Astrocyte (in vitro differentiated cells and primary cell): ENCODE measurements at regions not wholly inside any gene's neighbourhood (a gene's known extent, or its start where the extent isn't known, plus 50 kb on each side); places are given as distances from the start of the nearest gene placed in this dataset.

Source experiments
- EZH2 ChIP-seq: IDR thresholded peaks from 2 replicates; pipeline ENCODE4 v1.6.1; 2012; ENCODE audit warnings: mild to moderate bottlenecking, low read length, inconsistent platforms; ENCODE audit not compliant: insufficient read depth
- TF ChIP-seq, protein P1 (sequence below): IDR thresholded peaks from 2 replicates; pipeline ENCODE4 v1.5.1; 2011; ENCODE audit warnings: low read depth, mild to moderate bottlenecking, inconsistent platforms, low read length, moderate library complexity; ENCODE audit not compliant: insufficient read depth

DNA sequence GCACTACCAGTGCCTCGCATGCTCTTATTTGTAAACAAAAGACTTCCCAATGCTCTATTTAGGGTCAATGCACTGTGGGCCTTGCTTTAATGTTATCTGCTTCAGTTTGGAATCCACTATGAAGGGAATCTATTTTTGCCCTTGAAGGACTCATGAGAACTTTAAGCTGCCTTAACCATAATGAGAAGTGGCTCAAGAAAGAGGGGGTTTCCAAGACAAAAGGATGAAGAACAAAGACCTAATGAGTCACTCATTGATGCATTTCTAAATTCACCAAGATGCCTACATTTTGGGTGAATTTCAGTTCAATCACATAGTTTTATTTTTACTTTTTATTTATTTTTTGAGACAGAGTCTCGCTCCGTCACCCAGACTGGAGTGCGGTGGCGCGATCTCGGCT, 228.2 kb downstream of the LY86 start:
- TF ChIP-seq, protein P1, sequence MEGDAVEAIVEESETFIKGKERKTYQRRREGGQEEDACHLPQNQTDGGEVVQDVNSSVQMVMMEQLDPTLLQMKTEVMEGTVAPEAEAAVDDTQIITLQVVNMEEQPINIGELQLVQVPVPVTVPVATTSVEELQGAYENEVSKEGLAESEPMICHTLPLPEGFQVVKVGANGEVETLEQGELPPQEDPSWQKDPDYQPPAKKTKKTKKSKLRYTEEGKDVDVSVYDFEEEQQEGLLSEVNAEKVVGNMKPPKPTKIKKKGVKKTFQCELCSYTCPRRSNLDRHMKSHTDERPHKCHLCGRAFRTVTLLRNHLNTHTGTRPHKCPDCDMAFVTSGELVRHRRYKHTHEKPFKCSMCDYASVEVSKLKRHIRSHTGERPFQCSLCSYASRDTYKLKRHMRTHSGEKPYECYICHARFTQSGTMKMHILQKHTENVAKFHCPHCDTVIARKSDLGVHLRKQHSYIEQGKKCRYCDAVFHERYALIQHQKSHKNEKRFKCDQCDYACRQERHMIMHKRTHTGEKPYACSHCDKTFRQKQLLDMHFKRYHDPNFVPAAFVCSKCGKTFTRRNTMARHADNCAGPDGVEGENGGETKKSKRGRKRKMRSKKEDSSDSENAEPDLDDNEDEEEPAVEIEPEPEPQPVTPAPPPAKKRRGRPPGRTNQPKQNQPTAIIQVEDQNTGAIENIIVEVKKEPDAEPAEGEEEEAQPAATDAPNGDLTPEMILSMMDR, result no peak
- TF ChIP-seq EZH2, result no peak
